ENCODE measurements at regions not wholly inside any gene's neighbourhood (a gene's known extent, or its start where the extent isn't known, plus 50 kb on each side); places are given as distances from the start of the nearest gene placed in this dataset.
"Not testable (repeated sequence)": the region's sequence is repeated elsewhere in the genome, so short reads cannot be mapped to it uniquely, and the experiment has no call there.

DNA sequence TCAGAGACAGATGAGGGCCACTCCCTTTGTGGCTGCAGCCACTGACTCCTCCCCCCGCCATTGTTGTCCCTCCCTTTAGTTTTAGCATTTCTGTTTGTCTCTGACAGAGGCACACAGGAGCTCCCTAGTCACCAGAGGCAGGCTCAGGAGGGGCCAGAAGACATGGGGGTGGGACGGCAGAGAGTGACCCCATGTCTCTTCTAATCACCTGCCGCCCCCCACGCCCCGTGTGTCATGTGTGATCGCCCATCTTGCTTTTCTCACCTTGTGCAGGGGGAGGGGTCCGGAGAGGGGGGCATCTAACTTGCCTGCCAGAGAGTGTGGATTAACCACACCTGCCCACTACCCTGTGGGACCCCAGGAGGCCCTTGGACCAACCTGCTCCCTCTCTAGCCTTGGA, 246.7 kb upstream of the TP53TG3C start:
- DNase-seq: not testable (repeated sequence)

- not testable (repeated sequence) for DNase-seq
Measured at GRCh38 chr16:32946041-32946560, 247.9 kb upstream of the TP53TG3C start.

DNA sequence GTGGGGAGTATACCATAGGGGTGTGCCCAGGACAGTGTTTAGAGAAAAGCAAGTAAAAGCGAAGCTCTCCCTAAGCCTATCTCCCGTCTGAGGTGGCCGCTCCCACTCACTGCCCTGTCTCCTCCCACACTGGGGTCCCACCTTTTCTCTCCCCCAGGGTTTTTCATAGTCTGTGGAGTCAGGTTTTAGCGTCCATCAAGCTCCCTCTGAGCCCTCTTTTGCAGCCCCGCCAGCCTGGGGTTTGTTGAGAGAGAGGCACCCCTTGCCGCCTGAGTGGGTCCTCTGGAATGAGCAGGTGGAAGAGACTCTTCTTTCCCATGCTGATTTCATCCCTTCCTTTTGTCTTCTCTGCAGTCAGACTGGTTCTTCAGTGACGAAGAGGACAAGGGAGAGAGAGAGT, 248.7 kb upstream of the TP53TG3C start:
- DNase-seq: not testable (repeated sequence)

GRCh38 chr16:32939845-32940244, 254.2 kb upstream of the TP53TG3C start:
- not testable (repeated sequence) for DNase-seq

DNA sequence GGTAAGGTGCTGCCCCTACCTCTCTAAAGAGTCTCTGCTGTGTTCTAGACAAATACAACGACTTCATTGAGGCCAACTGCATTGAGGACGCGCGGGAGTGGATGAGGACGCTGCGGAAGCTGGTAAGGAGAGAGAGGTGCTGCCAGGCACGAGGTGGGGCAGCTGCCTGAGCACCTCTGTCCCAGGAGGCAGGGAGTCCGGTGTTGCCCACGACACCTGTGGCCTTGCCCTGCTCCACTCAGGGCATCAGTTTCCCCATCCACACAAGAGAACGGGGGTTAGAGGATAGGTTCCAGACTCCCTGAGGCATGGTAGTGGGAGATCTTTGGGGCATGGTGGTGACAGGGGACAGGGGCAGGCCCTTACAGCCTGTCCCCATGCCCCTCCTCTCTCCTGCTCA, 256.1 kb upstream of the TP53TG3C start:
- DNase-seq: not testable (repeated sequence)

DNA sequence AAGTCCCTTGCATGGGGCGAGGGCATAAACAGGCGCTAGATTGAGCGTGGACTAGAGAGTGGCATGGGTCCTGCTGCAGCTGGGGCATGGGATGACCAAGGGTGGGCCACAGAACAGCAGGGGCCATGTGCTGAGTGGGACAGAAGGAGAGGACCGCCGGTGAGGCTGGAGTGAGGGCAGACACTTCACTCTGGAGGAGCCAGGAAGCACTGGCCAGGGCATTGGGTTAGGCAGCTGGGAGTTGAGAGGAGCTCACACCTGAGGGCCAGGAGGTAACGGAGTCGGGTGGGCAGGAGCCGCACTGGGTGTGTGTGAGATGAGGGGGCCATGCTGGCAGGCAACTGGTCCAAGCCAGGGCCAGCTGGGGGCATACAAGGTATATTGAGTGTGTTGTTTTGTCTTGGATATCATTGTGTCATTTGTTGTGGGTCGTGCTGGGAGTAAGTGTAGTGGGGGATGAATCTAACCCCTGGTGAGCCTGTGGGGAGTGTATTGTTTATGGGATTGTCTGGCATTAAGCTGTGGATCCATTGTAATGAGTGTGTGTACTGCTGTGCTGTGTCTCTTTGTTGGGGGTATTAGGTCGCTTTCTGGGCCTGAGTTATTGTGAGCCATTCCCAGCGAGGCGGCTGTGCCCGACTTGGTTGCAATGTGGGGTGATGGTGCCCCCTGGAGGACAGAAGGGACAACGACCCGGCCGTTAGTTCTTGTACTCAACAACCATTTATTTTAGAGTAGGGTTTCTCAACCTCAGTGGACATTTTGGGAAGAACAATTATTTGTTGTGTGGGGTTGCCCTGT, 256.5 kb upstream of the TP53TG3 start:
- DNase-seq: not testable (repeated sequence)

- not testable (repeated sequence) for DNase-seq
Measured at GRCh38 chr16:32925192-32925591, 249.2 kb upstream of the TP53TG3 start.

- not testable (repeated sequence) for DNase-seq
Measured at GRCh38 chr16:32922578-32922977, 246.6 kb upstream of the TP53TG3 start.

- DNase-seq: not testable (repeated sequence)
Measured at GRCh38 chr16:32915346-32915745, 239.4 kb upstream of the TP53TG3 start.

GRCh38 chr16:32897782-32898181, 221.8 kb upstream of the TP53TG3 start:
- DNase-seq: peak; percentile 69

- DNase-seq: not testable (repeated sequence)
Measured at GRCh38 chr16:32885392-32885791, 209.4 kb upstream of the TP53TG3 start.

GRCh38 chr16:32884556-32884955, 208.6 kb upstream of the TP53TG3 start:
- DNase-seq: not testable (repeated sequence)

- not testable (repeated sequence) for DNase-seq
Measured at GRCh38 chr16:32882328-32882857, 206.4 kb upstream of the TP53TG3 start.

- DNase-seq: not testable (repeated sequence)
Measured at GRCh38 chr16:32881631-32882030, 205.7 kb upstream of the TP53TG3 start.

GRCh38 chr16:32880009-32880408, 204.0 kb upstream of the TP53TG3 start:
- DNase-seq: not testable (repeated sequence)

GRCh38 chr16:32876718-32877117, 200.8 kb upstream of the TP53TG3 start:
- not testable (repeated sequence) for DNase-seq

DNA sequence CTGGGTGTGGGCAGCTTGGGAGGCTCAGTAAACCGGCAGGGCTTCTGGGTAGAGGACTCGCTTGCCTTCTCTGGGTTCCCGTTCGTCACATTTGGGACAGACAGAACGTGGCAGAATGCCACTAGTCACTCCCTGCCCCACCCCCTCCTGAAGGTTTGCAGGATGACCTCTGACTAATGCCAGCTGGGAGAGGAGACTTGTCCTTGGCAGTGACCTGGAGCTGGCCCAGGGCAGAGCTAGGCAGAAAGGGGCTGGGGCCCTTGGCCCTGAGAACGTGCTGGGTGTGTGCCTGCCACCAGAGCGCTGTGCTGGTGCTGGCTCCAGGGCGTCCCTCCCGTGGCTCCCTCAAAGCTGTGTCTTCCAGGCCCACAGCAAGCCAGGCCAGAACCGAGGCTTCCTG, 197.8 kb upstream of the TP53TG3 start:
- DNase-seq: not testable (repeated sequence)

DNA sequence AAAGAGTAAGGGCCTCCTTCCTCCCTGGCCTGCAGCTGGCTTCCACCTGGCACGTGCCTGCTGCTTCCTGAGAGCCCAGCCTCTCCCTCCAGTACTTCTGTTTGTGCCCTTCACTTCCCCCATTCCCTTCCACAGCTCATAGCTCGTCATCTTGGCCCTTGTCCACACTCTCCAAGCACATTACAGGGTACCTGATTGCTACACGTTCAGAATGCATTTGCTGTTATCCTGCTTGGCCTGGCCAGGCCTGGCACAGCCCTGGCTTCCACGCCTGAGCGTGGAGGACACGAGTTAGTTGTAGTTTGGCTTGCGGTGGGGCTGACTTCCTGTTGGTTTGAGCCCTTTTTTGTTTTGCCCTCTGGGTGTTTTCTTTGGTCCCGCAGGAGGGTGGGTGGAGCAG, 197.2 kb upstream of the TP53TG3 start:
- not testable (repeated sequence) for DNase-seq

- DNase-seq: not testable (repeated sequence)
Measured at GRCh38 chr16:32870628-32871027, 194.7 kb upstream of the TP53TG3 start.

DNA sequence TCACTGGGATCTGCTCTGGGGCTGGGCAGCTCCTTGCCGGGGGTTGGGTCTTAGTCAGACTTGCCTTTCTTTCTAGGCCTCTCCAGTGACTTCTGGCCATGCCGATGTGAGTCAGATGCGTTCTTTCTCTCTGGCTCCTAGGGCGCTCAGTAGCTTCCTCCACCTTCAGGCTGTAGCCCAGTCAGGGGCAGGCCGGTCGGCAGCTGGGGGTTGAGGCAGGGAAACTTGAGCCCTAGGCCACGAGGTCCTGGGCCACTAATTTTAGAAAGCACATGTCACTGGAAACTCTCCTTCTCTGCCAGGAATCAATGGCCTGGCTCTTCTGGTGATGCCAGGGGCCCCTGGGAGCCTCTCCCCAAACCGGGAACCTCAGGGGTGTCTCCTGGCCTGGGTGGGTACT, 192.4 kb upstream of the TP53TG3 start:
- not testable (repeated sequence) for DNase-seq

DNA sequence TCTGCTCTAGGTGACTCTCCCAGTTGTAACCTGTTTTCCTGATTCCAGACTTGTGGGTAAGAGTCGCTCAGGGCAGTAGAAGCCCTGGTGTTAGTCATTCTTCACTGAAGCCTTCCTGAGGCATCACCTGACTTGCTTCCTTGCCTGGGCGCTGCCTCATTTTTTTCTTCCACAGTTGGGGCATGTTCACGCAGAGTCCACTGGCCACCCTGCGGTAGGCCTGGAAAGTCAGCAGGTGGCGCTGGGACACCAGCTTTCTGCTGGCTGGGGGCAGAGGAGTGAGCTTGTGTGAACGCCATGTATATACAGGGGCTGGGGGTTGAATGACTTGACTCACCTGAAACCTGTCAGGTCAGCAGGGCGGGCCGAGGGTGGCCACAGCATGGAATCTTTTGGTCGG, 189.3 kb upstream of the TP53TG3 start:
- DNase-seq: not testable (repeated sequence)

DNA sequence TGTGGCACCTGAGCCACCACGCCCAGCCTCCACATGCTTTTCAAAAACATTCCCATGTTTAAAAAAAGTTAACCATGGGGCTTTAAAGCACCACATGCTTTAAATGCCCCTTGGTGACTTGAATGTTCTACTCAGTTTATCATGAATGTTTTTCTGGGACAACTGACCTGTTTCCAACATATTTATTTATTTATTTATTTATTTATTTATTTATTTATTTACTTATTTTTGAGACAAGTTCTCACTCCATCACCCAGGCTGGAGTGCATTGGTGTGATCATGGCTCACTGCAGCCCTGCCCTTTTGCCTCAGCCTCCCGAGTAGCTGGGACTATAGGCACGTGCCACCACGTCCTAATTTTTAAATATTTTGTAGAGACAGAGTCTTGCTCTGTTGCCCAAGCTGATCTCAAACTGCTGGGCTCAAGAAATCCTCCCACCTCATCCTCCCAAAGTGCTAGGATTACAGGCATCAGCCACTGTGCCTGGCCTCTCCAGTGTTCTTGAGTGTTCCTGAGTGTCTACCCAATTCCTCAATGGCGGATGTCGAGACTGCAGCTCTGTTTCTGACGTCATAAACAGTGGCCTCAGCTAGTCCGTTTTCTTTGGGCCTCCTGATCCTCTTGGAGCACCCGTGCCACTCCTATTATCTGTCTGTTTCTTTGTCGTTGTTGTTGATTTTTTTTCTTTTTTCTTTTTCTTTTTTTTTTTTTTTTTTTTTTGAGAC, 185.7 kb upstream of the TP53TG3 start:
- not testable (repeated sequence) for DNase-seq

- DNase-seq: not testable (repeated sequence)
Measured at GRCh38 chr16:32847379-32847778, 171.4 kb upstream of the TP53TG3 start.

All from activated effector memory CD4-positive, alpha-beta T cell treated with anti-CD3 and anti-CD28 coated beads, Interleukin-2, amount 50 U/mL, for 16 hours (primary cell).